GM19455 (cell line): ENCODE measurements at regions not wholly inside any gene's neighbourhood (a gene's known extent, or its start where the extent isn't known, plus 50 kb on each side); places are given as distances from the start of the nearest gene placed in this dataset.

Experiments
- ATAC-seq: cut with Tn5 transposase; IDR thresholded peaks from one replicate; pipeline ENCODE4 v1.9.1; 2021; ENCODE audit not compliant: unreplicated experiment

GRCh38 chr17:77701996-77702395 is 256.5 kb upstream of the TNRC6C start:
- ATAC-seq: no peak

GRCh38 chr17:77704048-77704815 is 254.3 kb upstream of the TNRC6C start:
- no peak for ATAC-seq

GRCh38 chr17:77706938-77707337 is 251.6 kb upstream of the TNRC6C start:
- ATAC-seq: no peak

GRCh38 chr17:77707546-77707945 is 251.0 kb upstream of the TNRC6C start:
- ATAC-seq: no peak

GRCh38 chr17:77708049-77708448 is 250.5 kb upstream of the TNRC6C start:
- no peak for ATAC-seq

GRCh38 chr17:77708936-77709335 is 249.6 kb upstream of the TNRC6C start:
- no peak for ATAC-seq

- no peak for ATAC-seq
Measured at GRCh38 chr17:77709594-77709993, 248.9 kb upstream of the TNRC6C start.

GRCh38 chr17:77712578-77712977 is 245.9 kb upstream of the TNRC6C start:
- ATAC-seq: no peak

- ATAC-seq: no peak
Measured at GRCh38 chr17:77716289-77716926, 242.1 kb upstream of the TNRC6C start.

GRCh38 chr17:77717941-77718668 is 240.4 kb upstream of the TNRC6C start:
- ATAC-seq: no peak

GRCh38 chr17:77718669-77718961 is 239.9 kb upstream of the TNRC6C start:
- ATAC-seq: no peak

- ATAC-seq: no peak
Measured at GRCh38 chr17:77719806-77720205, 238.7 kb upstream of the TNRC6C start.

GRCh38 chr17:77720946-77721845 is 237.3 kb upstream of the TNRC6C start:
- ATAC-seq: no peak

GRCh38 chr17:77721846-77722160 is 236.7 kb upstream of the TNRC6C start:
- ATAC-seq: no peak

- ATAC-seq: no peak
Measured at GRCh38 chr17:77722366-77722765, 236.1 kb upstream of the TNRC6C start.

- no peak for ATAC-seq
Measured at GRCh38 chr17:77723071-77723908, 235.2 kb upstream of the TNRC6C start.

- no peak for ATAC-seq
Measured at GRCh38 chr17:77723909-77724875, 234.3 kb upstream of the TNRC6C start.

GRCh38 chr17:77724876-77725615 is 233.5 kb upstream of the TNRC6C start:
- no peak for ATAC-seq

GRCh38 chr17:77725846-77726245 is 232.7 kb upstream of the TNRC6C start:
- ATAC-seq: no peak
